Suprapubic skin (tissue), 4 donors: ENCODE measurements at regions not wholly inside any gene's neighbourhood (a gene's known extent, or its start where the extent isn't known, plus 50 kb on each side); places are given as distances from the start of the nearest gene placed in this dataset.

ENCODE experiments used
- DNase-seq, 2 donors: peaks; one replicate each; pipeline ENCODE4 v3.0.0-alpha.2; 2019; ENCODE audit warnings: low spot score in 2 of 2
- H3K27ac ChIP-seq: fragments of 200-600 bp; sonication (generic); one replicate; pipeline ENCODE4 v1.5.1; 2019
- H3K27me3 ChIP-seq: fragments of 200-600 bp; sonication (generic); one replicate; pipeline ENCODE4 v1.5.1; 2019
- H3K36me3 ChIP-seq: fragments of 200-600 bp; sonication (generic); one replicate; pipeline ENCODE4 v1.5.1; 2019
- H3K4me1 ChIP-seq: fragments of 200-600 bp; sonication (generic); one replicate; pipeline ENCODE4 v1.5.1; 2019
- H3K4me3 ChIP-seq: fragments of 200-600 bp; sonication (generic); one replicate; pipeline ENCODE4 v1.5.1; 2019; ENCODE audit warnings: mild to moderate bottlenecking
- H3K9me3 ChIP-seq: fragments of 200-600 bp; sonication (generic); one replicate; pipeline ENCODE4 v1.5.1; 2019
- EP300 ChIP-seq: sonication (generic); formaldehyde crosslinking; IDR thresholded peaks from one replicate; pipeline ENCODE4 v1.6.1; 2017; ENCODE audit warnings: antibody characterized with exemption
- POLR2A ChIP-seq, 2 donors: fragments of 450-650 bp; IDR thresholded peaks; one replicate each; pipeline ENCODE4 v1.6.1; 2017; ENCODE audit warnings: antibody characterized with exemption in 2 of 2, mild to moderate bottlenecking in 2 of 2, moderate library complexity in 2 of 2
- POLR2AphosphoS5 ChIP-seq, 3 donors: sonication (generic); formaldehyde crosslinking; IDR thresholded peaks; one replicate each; pipeline ENCODE4 v1.6.1; 2017; ENCODE audit warnings: antibody characterized with exemption in 3 of 3
- WGBS: methylation state at CpG from one replicate; pipeline ENCODE4 v1.1.5; 2018; 5-methylcytosine and 5-hydroxymethylcytosine counted together
- TF ChIP-seq, protein P1 (sequence below), 2 donors: fragments of 200-600 bp in 1 of 2; fragments of 450-650 bp in 1 of 2; sonication (generic) in 1 of 2; IDR thresholded peaks; one replicate each; pipeline ENCODE4 v1.5.1; 2016 to 2019; ENCODE audit warnings: antibody characterized with exemption in 2 of 2, mild to moderate bottlenecking in 1 of 2, moderate library complexity in 1 of 2

DNA sequence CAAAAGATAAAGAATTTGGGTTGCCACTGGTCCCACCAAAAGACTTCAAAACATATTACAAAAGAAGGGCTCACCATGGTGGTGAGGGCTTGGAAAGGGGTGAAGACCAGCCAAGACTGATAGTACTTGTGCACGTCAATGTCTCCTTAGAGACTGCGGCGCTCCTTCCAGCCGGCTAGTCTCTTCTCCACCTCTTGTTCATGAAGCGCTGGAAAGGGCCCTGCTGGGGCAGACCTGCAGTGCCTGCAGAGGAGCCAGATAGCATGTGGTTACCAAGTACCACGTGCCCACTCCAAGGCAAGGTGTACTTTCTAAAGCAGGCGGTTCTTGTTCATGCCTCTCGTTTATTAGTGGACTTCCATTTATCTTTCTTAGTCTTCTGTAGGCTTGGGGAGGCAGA lies 92.7 kb upstream of the FAM20A start:
- Histone ChIP-seq H3K36me3 (no peaks in the 10 kb centered on the region), H3K9me3 (no peaks in the 10 kb centered on the region)
- DNase-seq, result no peak

DNA sequence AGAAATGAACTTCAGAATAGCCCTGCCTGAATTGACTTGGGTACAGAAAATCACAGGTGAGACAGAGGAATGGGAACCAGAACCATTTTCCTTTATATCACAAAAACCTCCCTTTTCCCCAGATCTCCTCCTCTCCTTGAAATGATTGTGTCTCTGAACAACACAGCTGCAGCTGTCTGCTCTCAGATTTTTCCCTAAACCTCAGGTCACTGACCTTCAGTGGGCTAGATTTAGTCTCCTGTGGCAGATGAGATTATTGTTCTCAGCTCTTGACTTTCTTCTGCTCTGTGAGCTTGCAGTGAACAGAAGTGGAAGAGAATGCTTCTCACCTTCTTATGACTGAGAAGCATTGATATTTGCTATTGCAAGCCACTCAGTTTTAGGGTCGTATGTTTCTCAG lies 92.3 kb upstream of the FAM20A start:
- Histone ChIP-seq H3K27me3 (no peaks in the 10 kb centered on the region), H3K27ac (no peak overlapping the region), H3K36me3 (no peaks in the 10 kb centered on the region), H3K9me3 (no peaks in the 10 kb centered on the region), H3K4me1 (peaks cover 4% of the 10 kb centered on the region), H3K4me3 (no peak overlapping the region)
- 74% methylated on average over 1 of the region's 1 CpG for WGBS
- no peak for DNase-seq
- TF ChIP-seq POLR2A (IDR thresholded peaks at IDR 0.05) (no peak), EP300 (no peak), POLR2AphosphoS5 (IDR thresholded peaks at IDR 0.05) (no peak)
- TF ChIP-seq, protein P1, sequence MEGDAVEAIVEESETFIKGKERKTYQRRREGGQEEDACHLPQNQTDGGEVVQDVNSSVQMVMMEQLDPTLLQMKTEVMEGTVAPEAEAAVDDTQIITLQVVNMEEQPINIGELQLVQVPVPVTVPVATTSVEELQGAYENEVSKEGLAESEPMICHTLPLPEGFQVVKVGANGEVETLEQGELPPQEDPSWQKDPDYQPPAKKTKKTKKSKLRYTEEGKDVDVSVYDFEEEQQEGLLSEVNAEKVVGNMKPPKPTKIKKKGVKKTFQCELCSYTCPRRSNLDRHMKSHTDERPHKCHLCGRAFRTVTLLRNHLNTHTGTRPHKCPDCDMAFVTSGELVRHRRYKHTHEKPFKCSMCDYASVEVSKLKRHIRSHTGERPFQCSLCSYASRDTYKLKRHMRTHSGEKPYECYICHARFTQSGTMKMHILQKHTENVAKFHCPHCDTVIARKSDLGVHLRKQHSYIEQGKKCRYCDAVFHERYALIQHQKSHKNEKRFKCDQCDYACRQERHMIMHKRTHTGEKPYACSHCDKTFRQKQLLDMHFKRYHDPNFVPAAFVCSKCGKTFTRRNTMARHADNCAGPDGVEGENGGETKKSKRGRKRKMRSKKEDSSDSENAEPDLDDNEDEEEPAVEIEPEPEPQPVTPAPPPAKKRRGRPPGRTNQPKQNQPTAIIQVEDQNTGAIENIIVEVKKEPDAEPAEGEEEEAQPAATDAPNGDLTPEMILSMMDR (IDR thresholded peaks at IDR 0.05), result no peak

More for the DNA sequence above, 92.7 kb upstream of the FAM20A start:
- no peaks in the 10 kb centered on the region for H3K27me3 ChIP-seq
- peaks cover 4% of the 10 kb centered on the region for H3K4me1 ChIP-seq
- TF ChIP-seq, protein P1 (IDR thresholded peaks at IDR 0.05), result no peak
- TF ChIP-seq POLR2AphosphoS5 (IDR thresholded peaks at IDR 0.05) (no peak), POLR2A (IDR thresholded peaks at IDR 0.05) (no peak), EP300 (no peak)
- WGBS, result 85% methylated on average over 8 of the region's 8 CpGs
- H3K27ac ChIP-seq, result no peak overlapping the region
- no peak overlapping the region for H3K4me3 ChIP-seq

DNA sequence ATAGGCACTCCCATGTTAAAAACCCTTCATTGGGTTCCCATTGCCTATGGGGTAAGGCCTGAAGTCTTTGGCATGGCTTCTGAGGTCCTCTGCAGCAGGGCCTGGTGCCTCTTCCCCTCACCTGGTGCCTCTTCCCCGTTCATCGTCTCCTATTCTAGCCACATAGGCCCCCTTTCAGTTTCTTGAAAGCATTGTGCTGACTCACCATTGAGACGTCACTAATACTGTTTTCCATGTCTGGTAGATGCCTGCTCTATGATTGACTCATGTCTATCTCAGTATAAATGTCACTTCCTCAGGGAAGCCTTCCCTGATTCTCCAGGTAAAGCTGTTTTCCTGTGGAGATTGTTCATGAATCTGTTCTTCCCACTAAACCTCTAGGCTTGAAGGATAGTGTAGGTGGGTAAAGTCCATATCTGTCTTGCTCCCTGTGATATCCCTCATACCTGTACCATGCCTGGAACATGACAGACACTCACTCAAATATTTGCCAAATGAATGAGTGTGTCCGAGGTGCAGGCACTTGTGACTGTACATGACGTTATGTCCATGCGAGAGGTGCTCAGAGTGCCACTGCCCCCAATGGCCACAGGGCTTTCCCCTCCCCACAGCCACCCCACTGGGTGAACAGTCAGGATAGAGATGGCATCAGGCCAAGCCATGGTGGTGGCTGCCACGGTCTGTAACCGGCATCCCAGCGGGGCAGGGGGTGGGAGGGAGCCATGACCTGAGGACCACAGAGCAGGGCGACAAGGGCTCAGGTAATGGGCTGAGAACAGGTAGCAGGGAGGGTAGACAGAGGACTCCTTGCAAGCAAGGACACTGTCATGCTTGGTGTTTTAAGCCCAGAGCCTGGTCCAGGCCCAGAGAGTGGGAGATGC lies 85.2 kb upstream of the FAM20A start:
- TF ChIP-seq, protein P1 (IDR thresholded peaks at IDR 0.05), result no peak
- TF ChIP-seq POLR2A (IDR thresholded peaks at IDR 0.05) (no peak), EP300 (no peak), POLR2AphosphoS5 (IDR thresholded peaks at IDR 0.05) (no peak)
- Histone ChIP-seq H3K27ac (no peak overlapping the region), H3K27me3 (no peaks in the 10 kb centered on the region), H3K4me3 (no peak overlapping the region), H3K4me1 (peaks cover 3% of the 10 kb centered on the region), H3K9me3 (no peaks in the 10 kb centered on the region), H3K36me3 (no peaks in the 10 kb centered on the region)
- DNase-seq, result no peak
- WGBS, result 94% methylated on average over 10 of the region's 10 CpGs

DNA sequence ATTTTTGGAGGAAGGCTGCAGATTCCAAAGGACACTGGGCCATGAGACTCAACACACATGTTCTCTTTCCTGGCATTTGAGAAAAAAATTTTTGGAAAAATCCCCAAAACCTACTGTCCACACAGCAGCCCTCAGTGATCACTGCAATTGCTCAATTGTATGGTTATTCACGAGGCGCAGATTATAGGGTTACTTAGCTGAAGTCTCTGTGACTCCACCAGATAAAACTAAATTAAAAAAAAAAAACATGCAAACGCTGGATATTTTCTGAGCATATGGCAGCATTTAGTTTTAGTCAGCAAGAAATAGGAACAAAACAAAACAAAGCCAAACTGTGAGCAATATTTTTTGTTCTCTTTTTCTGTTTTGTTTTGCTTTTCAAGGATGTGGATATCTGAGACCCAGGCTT lies 83.8 kb upstream of the FAM20A start:
- Histone ChIP-seq H3K27ac (no peak overlapping the region), H3K4me1 (peaks cover 3% of the 10 kb centered on the region), H3K4me3 (no peak overlapping the region), H3K27me3 (no peaks in the 10 kb centered on the region), H3K9me3 (no peaks in the 10 kb centered on the region), H3K36me3 (no peaks in the 10 kb centered on the region)
- TF ChIP-seq POLR2AphosphoS5 (IDR thresholded peaks at IDR 0.05) (peak in 1 of 3 donors; percentile 21), EP300 (no peak)
- no peak for DNase-seq
- 51% methylated on average over 3 of the region's 3 CpGs for WGBS

DNA sequence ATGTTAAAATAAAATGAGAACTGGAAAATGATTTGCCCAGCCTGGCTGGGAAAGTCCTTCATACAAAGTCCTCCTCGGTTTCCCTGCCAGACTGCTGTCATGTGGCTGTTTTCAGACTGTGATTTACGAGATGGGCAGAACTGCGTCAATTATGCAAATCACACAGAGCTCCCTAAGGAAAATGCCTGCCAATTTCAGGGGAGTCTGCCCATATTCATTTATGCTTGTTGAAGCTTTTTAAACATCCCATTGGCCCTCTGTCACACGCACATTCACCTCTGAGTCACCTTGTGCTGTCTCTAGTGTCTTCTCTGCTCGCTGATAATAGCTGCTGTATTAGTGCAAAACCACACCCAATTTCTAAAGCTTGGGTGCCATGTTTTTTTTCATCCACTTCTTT lies 81.7 kb upstream of the FAM20A start:
- Histone ChIP-seq H3K9me3 (no peaks in the 10 kb centered on the region), H3K27ac (no peak overlapping the region), H3K4me3 (no peak overlapping the region), H3K36me3 (no peaks in the 10 kb centered on the region), H3K27me3 (no peaks in the 10 kb centered on the region), H3K4me1 (peaks cover 3% of the 10 kb centered on the region)
- WGBS, result 57% methylated on average over 5 of the region's 5 CpGs
- TF ChIP-seq EP300 (no peak), POLR2A (IDR thresholded peaks at IDR 0.05) (no peak), POLR2AphosphoS5 (IDR thresholded peaks at IDR 0.05) (no peak)
- TF ChIP-seq, protein P1 (IDR thresholded peaks at IDR 0.05), result no peak
- no peak for DNase-seq
